DOHH2 (cell line): ENCODE measurements at regions not wholly inside any gene's neighbourhood (a gene's known extent, or its start where the extent isn't known, plus 50 kb on each side); places are given as distances from the start of the nearest gene placed in this dataset.

Source experiments
- CTCF ChIP-seq: fragments of 200-600 bp; sonication (generic); IDR thresholded peaks from one replicate; pipeline ENCODE4 v1.5.1; 2014; ENCODE audit warnings: antibody characterized with exemption, mild to moderate bottlenecking, low read depth, low read length; ENCODE audit not compliant: poor library complexity, severe bottlenecking
- EZH2phosphoT487 ChIP-seq: fragments of 200-600 bp; sonication (generic); IDR thresholded peaks from 2 replicates; pipeline ENCODE4 v1.6.1; 2017; ENCODE audit warnings: borderline replicate concordance, mild to moderate bottlenecking, antibody characterized with exemption, low read length, moderate library complexity, mixed read lengths

- TF ChIP-seq CTCF (no peak), EZH2phosphoT487 (no peak)
These were observed 272.7 kb upstream of the RGMB start for GRCh38 chr5:98500811-98501210.
